Activated CD8-positive, alpha-beta memory T cell treated with anti-CD3 and anti-CD28 coated beads, Interleukin-2, amount 50 U/mL, for 1 hour (primary cell): ENCODE measurements at regions not wholly inside any gene's neighbourhood (a gene's known extent, or its start where the extent isn't known, plus 50 kb on each side); places are given as distances from the start of the nearest gene placed in this dataset.

ENCODE experiments used
- DNase-seq: peaks from one replicate; pipeline ENCODE4 v3.0.0-alpha.2; 2020; ENCODE audit errors: extremely low read depth

DNA sequence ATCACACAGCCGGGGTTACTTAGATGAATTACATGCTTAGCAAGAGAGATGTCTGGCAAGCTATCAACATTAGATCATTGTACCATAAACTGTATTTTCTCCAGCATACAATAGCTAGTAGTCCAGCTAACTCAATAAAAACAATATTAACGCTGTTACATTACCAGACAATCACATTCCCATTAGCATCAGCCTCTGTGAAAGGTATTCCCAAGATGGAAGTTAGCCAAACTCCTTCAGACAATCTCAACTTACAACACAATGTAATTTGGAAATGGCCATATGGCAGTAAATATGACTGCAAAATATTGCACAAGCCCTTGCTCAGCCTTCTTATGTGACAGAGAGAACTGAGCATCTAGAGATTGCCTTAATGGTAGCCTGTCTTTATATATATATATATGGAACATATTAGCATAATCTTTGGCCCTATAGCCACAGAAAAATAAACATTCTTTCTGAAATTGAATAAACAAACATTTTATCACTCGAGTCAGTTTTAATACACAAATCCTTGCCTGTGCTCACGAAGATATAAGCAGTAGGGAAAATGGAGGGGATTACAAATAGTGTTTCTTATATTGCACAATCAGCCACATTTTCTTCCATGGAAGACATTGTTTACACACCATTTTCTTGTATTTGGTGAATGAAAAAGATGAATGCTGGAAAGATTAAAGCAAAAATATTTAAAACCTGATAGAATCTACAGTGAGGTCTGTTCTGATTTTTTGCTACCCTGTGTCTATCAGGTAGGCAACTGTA is 1060.5 kb downstream of the DIAPH3 start:
- no peak for DNase-seq

DNA sequence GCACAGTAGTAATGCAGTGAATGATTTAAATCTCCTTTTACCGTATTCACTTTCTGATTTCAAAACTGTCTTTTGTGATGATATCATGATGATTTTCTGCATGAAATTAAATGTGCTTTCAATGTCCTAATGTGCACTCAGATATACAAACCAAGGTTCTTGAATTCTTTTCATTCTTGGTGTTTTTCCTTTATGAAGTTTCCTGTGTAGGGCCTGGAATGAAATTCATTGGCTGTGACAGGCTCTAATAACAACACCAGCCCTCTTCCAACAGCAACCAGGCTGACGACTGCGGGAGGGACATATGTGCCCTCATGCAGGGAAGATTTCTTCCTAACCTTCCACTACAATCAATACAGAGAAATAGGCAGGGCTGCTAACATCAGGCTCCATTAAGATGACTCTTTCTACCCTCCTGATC is 1052.0 kb downstream of the DIAPH3 start:
- DNase-seq: no peak

DNA sequence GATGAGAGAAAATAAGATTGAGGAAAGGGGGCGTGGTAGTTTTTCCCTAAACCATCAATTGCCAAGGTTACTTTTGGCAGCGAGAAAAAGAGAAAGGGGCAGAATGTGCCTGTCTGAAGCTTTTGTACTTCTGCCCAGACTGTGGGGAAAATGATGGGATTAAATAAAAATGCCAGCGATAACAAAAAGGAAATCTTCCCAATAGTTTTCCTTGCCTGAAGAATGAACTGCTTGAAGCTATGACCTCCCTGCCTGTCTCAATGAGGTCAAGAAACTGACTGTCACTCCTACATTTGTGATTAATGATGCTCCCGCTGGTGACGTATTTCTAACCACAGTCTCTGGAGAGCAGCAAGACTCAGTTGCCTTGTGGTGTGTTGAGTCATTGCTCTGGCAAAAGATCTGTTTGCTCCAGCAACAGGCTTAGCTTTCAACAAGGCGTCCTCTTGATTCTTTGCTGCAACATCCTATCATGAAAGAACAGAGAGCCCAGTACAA is 1051.5 kb downstream of the DIAPH3 start:
- no peak for DNase-seq

DNA sequence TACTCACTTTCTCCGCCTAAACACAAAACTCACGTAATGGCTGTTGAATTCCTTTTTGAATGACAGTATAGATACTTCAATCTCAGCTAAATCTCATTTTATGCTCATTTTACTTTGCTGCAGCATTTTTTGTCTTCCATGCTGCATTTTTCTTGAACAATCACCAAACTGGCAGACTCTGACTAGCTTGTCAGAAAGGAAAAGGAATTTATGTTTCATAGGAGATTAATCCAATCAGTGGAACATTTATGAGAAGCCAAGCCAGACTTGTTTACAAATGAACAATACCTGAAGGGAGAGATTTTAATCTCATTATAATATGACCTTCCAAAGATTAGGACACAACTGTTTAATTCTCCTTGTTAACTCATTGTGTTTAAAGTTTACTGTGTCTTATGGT is 1044.3 kb downstream of the DIAPH3 start:
- no peak for DNase-seq

DNA sequence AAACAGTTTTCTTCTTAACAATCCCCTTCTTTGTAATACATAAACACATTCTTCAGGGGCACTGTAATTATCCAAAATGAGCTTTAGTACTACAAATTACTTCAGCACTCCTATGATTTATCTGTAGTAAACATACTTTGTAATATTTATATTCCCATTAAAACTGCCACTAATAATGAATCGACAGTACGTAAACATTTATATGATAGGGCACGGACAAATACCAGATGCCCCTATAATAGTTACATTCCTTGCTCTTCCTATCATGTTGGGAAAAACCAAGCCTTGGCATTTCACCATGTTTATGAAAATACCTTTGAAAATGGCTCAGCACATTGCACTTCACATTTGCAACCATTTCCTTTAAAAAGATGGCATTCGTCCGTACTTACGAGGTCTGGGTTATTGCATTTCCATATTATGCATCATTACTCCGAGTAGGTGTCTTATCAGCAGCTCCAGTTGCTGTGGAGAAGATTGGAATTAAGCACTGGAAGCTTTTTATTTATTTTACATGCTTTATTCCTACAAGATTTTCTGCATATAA is 1043.4 kb downstream of the DIAPH3 start:
- no peak for DNase-seq

DNA sequence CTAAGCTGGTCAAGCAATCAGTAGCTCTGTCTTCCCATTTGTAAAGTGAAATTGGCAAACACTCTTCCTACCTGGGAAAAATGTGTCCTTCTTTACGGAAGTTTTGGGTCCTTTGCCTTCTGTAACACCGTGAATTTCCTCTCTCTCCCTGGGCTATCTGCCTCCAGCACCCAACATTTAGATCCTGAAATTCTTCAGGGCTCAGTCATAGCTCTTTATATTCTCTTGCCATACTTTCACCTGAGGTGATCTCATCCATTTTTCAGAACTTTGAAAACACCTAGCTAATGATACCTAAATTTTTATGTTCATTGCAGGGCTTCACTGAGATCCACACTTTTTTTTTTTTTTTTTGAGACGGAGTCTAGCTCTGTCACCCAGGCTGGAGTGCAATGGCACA is 1042.2 kb downstream of the DIAPH3 start:
- no peak for DNase-seq

DNA sequence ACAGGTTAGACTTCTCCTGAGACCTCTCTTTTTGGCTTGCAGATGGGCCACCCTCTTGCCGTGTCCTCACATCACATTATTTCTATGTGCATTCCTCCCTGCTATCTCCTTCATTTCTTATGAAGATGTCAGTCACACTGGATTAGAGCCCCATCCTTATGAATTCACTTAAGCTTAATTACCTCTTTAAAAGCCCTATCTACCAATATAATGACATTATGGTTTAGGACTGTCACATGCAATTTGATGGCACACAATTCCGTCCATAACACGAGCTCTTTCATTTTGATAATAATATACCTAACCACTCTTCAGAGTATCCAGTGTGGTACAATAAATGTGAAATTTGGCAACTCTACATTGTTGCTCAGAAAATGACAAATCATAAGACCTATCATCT is 1037.3 kb downstream of the DIAPH3 start:
- no peak for DNase-seq

DNA sequence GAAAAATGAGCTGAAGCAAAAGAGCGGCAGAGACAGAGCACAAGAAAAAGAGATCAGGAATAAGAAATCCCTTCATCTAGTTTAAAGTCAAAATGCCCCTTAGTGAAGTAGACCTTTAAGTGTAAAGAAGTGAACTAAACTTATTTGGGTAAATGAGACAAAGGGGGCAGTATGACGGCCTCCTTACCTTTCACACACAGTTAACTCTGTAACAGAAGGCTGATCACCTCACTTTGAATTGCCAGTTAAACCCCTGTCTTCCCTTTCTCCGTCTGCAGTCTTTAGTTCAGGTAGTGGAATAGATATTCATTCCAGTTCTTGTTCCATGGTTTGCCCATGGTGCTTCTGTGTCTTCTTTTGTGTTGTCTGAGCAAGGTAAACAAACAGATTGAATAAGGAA is 1029.8 kb downstream of the DIAPH3 start:
- no peak for DNase-seq

DNA sequence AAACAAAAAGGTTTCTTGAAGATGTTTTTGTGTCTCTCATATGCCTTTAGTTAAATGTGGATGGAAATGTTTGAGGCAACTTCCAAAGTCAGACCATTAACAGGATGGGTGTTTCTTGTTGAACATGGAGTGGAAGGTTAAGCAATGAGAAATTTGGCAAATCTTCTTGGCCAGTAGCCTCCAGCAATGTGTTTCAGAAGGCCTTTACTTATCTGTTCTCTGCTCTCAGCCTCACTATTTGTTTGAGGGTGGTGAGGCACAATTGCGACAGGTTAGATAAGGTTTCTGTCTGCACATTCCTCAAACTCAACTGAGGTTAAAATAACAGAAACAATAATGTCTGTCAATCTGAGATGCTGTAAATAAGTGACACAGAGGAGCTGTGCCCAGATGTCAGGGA is 1019.0 kb downstream of the DIAPH3 start:
- no peak for DNase-seq

DNA sequence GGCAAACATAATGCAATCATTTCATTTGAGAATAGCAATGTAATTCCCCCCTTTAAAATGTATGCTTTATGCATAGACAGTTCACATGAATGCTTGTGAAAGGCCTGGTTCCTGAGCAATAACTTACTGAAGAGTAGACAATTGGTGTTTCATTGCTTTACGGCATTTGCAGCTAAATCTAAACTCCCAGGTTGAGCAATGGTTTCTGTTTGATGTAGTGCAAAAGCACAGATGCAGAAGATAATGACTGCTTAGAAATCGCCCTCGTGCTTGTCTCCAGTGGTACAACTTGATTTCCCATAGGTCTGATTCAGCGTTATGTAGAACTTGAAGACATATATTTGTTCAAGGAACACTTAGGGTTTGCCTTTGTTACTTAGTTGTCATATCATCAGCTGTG is 1018.3 kb downstream of the DIAPH3 start:
- DNase-seq: no peak

DNA sequence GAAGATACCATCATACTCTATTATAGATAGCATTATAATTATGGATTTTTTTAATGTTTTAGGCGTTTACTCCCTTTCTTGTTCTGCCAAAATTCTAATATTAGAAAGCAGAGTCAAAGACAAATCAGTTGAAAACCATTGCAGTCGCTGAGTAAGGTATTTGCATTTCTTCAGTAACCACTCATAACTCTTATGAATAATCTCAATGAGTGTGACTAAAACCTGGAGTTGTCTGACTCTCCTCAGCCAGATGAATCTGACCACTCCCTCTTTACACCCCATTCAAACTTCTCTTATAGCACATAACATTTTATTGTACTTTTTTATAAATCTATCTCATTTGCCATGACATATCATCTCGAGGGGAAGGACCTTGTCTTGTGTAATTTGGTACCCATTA is 1006.5 kb downstream of the DIAPH3 start:
- no peak for DNase-seq

DNA sequence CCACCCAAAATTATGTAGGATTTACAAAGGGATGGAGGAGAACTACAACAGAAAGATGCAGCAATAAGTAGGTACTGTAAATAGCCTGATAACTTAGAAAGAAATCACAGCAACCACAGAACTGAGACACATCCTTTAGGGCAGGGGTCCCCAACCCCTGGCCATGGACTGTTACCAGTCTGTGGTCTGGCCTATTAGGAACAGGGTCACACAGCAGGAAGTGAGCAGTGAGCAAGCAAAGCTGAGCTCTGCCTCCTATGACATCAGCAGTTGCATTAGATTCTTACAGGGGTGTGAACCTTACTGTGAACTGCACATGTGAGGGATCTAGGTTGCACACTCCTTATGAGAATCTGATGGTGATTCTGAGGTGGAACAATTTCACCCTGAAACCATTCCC is 997.6 kb downstream of the DIAPH3 start:
- DNase-seq: no peak

DNA sequence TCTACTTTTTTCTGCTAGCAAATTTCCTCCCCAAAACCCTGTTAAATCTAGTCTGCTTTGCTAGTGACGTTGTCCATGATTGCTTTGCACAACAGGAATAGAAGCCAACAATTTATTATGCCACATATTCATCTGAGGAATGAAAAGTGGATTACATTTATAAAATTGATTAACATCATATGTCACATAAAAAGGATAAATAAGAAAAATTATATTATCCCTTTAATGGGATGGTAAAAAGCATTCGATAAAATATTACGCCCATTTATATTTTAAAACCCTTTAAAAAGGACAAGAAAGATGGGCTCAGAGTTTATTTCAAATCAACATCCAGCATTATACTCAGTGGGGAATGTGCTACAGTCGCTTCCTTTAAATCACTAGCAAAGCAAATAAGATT is 991.7 kb downstream of the DIAPH3 start:
- no peak for DNase-seq

DNA sequence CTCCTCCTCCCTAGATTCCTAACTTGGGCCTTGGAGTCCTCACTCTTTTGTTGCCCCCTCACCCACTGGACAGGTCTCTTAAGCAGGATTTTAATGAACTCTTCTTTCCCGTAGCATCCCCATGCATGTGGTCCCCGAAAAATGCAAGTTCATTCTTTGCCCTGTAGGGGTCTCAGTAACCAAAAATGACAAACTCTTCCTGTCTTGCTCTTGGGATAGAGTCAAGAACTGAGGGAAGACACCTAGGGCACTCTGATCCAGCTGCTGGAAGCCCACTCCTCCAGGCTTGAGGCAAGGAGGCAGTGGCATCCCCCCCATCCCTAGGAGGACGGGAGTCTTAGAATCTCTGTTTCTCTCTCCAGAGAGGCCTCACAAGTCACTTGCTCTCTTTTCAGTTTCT is 987.0 kb downstream of the DIAPH3 start:
- DNase-seq: no peak

DNA sequence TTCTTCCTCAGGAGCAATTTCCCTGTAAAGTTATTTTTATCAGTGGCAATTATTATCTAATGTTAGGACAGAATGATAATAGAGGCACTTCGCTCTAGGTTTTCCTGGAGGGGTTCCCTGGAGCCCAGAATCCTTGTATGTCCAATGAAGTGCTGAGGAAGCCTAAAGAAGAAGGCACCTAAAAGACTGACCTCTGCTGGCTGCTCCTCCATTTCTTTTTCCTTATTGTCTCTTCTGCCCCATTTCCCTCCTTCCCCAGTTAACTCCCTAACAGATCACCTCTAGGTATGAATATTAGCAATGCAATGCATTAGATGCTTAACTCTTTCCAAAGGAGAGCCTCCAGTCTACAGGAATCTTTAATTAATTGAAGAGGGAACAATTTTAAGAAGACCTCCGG is 985.4 kb downstream of the DIAPH3 start:
- DNase-seq: no peak

DNA sequence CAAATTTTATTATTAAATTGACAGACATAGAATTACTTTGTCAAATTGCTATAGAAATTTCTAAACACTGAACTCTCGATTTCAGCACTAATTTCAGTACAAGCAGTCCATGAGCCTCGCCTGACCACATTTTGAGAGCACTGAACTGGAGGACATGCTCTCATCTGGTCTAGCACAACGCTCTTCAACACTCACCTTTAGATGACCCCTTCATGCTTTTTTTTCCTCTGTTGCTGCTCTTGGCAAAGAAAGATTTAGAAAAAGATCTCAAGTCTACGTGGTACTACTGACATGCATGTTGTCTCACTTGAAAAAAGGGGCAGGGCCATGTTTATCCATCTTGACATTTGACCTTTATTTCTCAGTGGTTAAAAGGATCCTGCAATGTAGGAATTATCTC is 981.5 kb downstream of the DIAPH3 start:
- no peak for DNase-seq

DNA sequence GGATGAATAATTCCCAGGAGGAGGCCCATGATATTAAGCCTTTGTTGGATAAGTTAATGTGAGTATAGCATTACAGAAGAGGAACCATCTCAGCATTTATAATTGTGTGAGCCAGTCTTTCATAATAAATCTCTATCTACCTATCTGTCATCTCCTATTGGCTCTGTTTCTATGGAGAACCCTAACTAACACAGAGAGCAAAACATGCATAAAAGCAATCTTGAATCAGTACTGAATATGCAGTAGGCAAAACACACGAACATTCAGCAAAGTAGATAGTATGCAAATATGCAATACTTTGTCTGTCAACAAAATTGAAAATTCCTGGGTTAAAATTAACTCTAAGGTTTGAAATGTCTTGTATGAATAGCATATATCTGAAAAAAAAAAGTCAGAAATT is 966.3 kb downstream of the DIAPH3 start:
- DNase-seq: no peak

DNA sequence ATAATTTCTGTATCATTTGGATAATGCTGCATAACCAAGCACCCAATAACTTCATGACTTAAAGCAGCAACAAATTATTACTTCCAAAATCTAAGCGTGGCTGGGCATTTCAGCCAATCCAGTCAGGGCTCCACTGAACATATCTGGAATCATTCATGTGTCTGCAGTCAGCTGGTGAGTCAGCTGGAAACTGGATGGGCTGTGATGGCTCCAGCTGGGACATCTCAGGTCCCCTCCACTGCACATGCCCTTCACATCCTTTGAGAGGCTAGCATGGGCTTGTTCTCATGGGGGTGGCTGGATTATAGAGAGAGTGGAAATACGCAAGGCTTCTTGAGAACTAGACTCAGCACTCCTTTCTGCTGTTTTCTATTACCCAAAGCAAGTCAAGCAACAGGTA is 961.9 kb downstream of the DIAPH3 start:
- no peak for DNase-seq

DNA sequence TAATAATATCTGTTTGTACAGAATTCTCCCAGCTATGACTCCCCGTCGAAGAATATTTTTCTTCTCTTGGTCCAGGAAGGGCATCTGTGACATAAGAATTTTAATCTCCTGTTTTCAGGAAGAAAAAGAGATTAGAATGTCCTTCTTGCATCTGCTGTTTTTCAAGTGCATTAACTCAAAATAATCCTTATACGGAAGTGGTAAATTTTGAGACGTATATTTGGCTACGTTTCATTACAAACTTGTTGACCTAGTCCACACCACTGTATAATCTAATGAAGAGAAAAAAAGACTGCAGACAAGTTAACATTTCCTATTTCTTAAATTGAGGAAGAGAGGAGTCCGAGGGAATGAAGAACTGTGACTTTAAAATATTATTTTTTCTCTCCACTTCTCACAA is 959.9 kb downstream of the DIAPH3 start:
- DNase-seq: no peak

DNA sequence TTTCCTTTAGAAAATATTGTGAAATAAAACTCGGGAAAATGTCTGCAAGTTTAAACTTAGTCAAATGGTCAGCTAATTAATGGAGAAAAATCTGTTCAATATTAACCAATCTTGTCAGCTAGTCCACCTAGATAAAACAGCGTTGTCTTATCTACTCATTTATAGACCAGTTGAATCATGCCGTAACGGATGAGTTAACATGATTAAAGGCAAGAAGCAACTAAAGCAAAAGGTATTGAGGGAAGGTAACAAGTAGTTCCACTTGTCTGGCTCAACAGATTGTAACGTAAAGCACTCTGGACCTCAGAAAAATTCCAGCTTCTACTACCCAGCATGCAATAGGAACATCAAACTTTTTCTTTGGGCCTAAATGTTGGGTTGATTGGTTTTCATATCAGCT is 958.2 kb downstream of the DIAPH3 start:
- no peak for DNase-seq

DNA sequence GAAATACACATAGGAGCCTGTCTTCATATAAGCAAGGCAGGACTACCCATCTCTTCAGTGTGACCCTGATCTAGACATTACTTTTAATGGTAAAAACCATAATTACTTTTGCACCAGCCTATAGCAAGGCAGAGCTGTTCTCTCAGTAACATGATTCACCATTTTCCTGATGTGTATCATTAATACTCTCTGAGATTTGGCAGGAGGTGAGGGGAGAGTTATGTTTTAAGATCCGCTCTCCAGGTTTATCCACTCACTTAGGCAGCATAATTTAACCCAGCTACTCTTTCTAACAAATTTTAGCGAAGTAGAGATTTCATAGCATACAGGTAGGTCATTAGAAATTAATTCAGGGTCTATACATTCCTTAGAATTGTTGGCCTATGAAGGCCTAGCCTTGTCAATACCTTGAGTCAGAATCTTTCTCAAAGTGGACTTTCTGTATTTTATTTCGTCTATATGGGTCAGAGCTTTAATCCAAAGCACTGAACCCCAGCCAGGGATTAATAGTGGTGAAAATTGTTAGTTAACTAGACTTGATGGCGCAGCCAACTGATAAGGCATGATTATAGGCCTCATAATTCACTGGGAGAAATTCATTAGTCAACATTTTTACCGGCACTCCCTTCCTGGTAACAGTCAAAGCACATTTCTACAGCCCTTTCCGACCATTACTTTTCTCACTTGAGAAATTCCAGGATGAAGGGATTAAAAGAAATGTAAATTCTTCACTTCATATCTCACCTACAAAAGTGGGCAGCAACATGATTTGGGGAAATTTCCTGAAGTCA is 955.1 kb downstream of the DIAPH3 start:
- DNase-seq: no peak

DNA sequence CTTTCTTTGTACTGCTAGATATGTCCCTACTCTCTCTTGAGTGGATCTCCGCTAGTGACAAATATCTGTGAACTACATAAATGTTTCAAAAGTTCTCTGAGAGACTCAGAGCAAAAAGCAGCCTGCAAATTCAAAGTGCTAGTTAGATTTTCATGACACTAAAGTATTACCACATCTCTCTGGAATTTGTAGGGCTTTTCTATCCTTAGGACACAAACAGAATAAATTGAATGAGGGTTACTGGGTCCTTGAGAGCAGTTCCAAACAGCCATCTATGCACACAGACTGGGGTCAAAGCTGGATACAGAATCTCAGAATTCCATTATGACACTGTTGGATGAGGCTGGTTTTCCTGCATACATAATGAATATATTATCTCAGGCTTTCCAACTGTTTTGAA is 953.2 kb downstream of the DIAPH3 start:
- DNase-seq: no peak

DNA sequence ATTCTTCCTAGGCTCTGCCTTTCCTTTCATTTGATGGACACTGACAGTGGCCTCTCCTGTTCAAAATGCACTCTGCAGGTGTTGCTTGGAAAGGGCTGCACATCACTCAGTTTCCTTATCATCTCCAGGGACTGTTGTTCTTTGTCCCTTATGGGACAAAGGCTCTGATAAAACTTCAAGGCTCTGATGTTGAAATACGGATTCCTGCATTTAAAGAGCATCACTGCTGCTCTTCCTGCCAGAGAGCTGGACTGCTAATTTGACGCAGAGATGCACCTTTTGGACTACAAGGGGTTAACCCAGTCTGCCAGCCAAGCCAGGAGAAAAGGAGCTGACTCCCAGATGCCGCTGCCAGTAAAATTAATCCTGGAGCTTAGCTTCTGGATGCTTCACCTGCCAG is 952.1 kb downstream of the DIAPH3 start:
- no peak for DNase-seq
